Ovary (tissue), 3 donors: ENCODE measurements at regions not wholly inside any gene's neighbourhood (a gene's known extent, or its start where the extent isn't known, plus 50 kb on each side); places are given as distances from the start of the nearest gene placed in this dataset.

Source experiments
- EP300 ChIP-seq: sonication (generic); formaldehyde crosslinking; IDR thresholded peaks from one replicate; pipeline ENCODE4 v1.6.1; 2017; ENCODE audit warnings: antibody characterized with exemption
- POLR2A ChIP-seq: fragments of 450-650 bp; IDR thresholded peaks from one replicate; pipeline ENCODE4 v1.6.1; 2017; ENCODE audit warnings: antibody characterized with exemption, mild to moderate bottlenecking, moderate library complexity
- TF ChIP-seq, protein P1 (sequence below), 3 donors: fragments of 450-650 bp in 2 of 3; fragments of 200-600 bp in 1 of 3; IDR thresholded peaks; one replicate each; pipeline versions ENCODE4 v1.5.1 to v1.8.0; 2016 to 2022; ENCODE audit warnings: antibody characterized with exemption in 3 of 3, mild to moderate bottlenecking in 1 of 3
- donor health status: DM: no; HTN: no; CAD: no.

GRCh38 chr16:65339062-65339461 is 217.2 kb upstream of the CDH11 start:
- TF ChIP-seq, protein P1, sequence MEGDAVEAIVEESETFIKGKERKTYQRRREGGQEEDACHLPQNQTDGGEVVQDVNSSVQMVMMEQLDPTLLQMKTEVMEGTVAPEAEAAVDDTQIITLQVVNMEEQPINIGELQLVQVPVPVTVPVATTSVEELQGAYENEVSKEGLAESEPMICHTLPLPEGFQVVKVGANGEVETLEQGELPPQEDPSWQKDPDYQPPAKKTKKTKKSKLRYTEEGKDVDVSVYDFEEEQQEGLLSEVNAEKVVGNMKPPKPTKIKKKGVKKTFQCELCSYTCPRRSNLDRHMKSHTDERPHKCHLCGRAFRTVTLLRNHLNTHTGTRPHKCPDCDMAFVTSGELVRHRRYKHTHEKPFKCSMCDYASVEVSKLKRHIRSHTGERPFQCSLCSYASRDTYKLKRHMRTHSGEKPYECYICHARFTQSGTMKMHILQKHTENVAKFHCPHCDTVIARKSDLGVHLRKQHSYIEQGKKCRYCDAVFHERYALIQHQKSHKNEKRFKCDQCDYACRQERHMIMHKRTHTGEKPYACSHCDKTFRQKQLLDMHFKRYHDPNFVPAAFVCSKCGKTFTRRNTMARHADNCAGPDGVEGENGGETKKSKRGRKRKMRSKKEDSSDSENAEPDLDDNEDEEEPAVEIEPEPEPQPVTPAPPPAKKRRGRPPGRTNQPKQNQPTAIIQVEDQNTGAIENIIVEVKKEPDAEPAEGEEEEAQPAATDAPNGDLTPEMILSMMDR (IDR thresholded peaks at IDR 0.05) = no peak
- TF ChIP-seq POLR2A (no peak), EP300 (no peak)
